HEK293 (cell line): ENCODE measurements at regions not wholly inside any gene's neighbourhood (a gene's known extent, or its start where the extent isn't known, plus 50 kb on each side); places are given as distances from the start of the nearest gene placed in this dataset.

ENCODE experiments used
- BCL6B ChIP-seq: fragments of 450-650 bp; formaldehyde crosslinking; IDR thresholded peaks from 2 replicates; pipeline ENCODE4 v1.5.1; 2017; ENCODE audit warnings: missing biosample characterization, missing genetic modification characterization
- CTCF ChIP-seq: fragments of 450-650 bp; formaldehyde crosslinking; IDR thresholded peaks from 2 replicates; pipeline ENCODE4 v1.5.1; 2016; ENCODE audit warnings: missing biosample characterization, missing genetic modification characterization
- ZBTB44 ChIP-seq: fragments of 450-650 bp; IDR thresholded peaks from 2 replicates; pipeline ENCODE4 v1.5.1; 2018; ENCODE audit warnings: missing biosample characterization, mild to moderate bottlenecking, missing genetic modification characterization
- ZBTB7A ChIP-seq: fragments of 450-650 bp; formaldehyde crosslinking; IDR thresholded peaks from 2 replicates; pipeline ENCODE4 v1.5.1; 2016; ENCODE audit warnings: low read depth, missing biosample characterization, missing genetic modification characterization
- ZBTB8A ChIP-seq: fragments of 450-650 bp; formaldehyde crosslinking; IDR thresholded peaks from 2 replicates; pipeline ENCODE4 v1.5.1; 2016; ENCODE audit warnings: missing biosample characterization, missing genetic modification characterization

DNA sequence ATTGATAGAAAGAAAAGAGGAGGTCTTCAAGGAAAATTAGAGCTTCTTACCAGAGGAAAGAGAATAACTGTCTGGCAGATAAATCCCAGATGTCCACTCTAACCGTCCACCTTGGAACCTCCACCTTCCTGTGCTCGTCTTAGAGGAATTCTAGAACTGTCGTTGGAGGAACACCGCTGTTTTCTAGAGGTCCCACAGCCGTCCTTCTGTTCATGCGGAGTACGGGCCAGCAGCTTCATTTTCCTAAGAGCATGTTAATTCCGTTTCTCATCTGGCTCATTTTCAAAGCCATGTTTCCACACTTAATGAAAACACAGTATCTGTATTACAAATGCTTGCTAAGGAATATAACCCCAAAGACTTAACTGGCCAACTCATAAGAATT, 107.9 kb upstream of the ESRRB start:
- no peak for TF ChIP-seq CTCF (tag by site-specific recombination)
- TF ChIP-seq ZBTB8A (tag by site-specific recombination): no peak
- no peak for TF ChIP-seq ZBTB44 (tag by site-specific recombination)
- no peak for TF ChIP-seq BCL6B
- TF ChIP-seq ZBTB7A (tag by site-specific recombination): no peak
